NOMO-1 (cell line): ENCODE measurements at regions not wholly inside any gene's neighbourhood (a gene's known extent, or its start where the extent isn't known, plus 50 kb on each side); places are given as distances from the start of the nearest gene placed in this dataset.

Experiments
- DNase-seq, 2 experiments: peaks; one replicate each; lab custom pipeline; 2025; ENCODE audit not compliant: unreplicated experiment in 2 of 2; lab: John Stamatoyannopoulos, UW

DNA sequence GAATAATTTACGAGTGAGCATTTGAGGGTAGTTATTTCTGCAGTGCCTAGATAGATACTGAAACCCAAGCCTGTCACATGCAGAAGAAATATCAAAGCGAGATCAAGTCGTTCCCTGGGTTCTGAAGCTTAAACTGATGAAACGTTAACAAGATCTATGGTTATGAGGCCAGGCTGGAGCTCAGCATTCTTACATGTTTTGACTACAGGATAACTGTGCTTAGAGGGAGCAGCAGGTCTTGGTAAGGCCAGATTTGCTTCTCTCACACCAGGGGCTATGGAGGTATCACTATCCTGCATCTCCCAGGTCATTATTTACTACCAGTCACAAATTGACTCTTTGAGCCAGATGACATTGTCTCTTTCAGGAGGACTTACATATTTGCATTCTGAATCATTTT is 1401.4 kb upstream of the PRMT6 start:
- no peak for DNase-seq

DNA sequence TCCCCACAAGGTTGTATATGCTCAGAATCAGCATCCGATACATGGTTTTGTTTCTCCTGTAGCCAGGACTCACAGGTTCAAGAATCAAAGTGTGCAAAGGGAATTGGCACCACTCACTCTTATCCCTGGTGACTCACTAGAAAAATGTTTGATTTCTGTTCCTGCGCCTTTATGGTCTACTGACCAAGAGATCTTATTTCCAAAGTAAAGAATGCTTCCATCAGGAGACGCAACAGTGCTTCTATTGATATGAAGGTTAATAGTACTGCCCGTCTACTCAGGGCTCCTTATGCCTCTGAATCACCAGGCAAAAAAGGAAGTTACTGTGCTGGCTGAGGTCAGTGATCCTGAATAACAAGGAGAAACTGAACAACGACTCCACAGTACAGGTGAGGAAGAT is 1392.0 kb upstream of the PRMT6 start:
- DNase-seq, result peak in 1 of 2 experiments; percentile 0

DNA sequence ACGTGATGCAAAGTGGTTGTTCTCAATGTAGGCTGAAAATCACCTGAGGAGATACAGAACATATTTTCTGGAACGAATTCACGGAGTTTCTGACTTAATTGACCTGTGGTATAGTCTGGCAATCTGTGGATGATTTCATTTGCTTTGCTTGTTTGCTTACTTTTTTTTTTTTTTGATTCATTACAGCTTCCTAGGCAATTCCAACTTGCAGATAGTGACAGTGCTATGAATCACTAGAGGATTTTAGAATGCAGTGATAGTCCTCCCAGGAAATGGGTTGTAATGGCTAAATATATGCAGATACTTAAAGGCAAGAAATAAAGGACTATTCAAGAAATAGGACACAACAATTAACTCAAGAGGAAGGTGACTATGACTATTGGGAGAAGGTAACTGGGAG is 1378.1 kb upstream of the PRMT6 start:
- no peak for DNase-seq

DNA sequence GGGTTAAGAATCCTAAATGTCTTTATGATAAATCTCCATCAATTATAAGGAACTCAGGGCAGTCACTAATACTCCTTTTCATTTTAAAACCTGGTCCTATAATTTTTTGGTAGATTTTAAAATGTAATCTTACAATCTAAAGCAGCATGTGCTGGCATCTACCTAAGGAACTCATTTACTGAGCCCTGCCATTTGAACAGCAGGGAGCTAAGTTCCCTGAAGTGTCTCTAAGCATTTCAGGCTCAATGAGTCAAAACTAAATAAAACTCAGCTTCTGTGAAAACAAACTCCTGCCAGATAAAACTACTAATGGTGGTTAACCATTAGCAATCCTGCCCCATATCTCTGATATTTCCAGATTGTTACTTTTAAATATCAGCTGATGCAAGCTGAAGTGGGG is 1371.8 kb upstream of the PRMT6 start:
- no peak for DNase-seq

DNA sequence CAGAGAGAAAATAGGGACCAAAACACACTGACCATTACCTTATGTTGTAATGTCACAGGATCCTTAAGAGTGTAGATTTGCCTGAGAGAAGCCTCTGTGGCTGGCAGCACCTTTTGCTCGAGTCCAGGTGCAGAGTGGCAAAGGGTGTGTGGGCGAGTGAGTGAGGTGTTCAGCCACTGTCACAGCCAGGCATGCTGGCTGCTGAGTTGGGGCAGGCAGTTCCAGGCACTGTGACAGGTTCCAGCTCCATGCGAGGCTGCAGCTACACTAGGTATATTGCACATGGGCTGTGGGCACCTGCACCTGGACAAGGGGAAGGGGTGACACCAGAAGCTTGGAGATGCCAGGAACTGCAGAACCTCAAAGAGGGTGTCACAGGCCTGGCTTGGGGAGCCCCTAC is 1370.4 kb upstream of the PRMT6 start:
- DNase-seq, result no peak

DNA sequence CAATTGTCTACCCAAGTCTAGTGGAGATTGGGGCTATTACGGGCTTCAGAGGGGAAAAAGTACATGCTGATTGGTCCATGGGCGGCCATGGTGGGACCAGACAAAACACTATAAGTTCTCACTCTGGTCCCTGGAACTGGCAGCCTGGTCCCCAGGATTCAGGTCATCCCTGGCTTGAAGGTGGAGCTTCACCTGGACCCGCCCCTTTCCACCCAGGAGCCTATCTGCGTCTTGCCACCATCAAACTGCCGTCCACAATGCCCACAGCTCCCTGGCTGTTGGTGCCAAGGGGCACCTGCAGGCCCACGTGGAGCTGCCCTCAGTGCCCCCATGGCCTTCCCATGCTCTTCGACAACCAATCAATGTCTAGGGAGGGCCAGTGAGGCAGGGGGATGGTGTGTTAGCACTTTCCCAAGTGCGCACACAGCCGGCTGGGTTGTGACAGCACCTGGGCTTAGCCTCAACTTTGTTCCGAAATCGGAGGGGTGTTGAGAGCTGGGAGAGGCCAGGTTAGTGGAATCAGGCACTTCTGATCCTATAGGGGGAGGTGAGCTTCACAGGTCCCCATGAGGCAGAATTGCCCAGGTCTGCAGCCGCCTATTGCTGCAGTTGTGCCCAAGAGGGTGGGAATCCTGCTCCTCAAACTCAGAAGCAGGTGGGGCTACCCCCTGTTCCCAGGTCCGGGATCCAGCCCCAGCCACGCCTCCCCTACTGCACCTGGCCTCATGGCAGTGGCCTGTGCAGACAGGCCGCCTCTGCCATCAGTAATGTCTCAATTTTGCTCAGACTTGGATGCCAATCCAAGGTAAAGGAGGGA is 1369.4 kb upstream of the PRMT6 start:
- DNase-seq, result no peak

DNA sequence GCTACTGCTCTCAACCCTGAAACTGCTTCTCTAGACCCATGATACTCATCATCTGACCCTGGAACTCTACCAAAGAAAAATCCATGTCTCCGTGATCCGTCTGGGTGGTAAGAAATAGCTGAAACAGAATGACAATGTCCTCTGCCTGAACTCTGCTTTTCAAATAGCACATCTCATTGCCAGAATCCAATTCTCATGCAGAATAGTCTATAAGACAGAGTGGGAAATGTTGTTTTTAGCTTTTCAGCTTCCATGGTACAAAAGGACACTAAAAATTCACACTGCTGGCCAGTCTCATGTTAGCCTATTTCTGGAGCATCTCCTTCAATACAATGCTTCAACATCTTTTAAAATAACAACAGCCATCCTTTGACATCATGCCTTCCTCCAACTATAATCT is 1355.8 kb upstream of the PRMT6 start:
- no peak for DNase-seq

DNA sequence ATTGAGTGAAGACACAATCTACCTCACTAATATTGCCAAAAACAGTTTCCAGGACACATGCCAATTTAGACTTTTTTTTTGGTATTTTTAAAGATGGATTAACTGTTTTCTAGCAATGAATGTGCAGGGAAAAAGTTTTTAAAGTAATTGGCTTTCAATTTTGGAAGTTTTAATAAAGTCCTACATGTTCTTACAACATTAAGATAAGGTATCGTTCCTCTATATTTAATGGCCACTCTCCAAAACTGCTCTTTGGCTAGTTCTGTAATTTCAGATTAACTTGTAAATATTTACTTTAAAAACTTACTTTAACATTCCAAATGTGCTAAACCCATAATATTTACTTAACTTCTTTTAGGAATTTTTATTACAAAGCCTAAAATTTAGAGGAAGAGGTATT is 1332.2 kb upstream of the PRMT6 start:
- DNase-seq, result no peak

DNA sequence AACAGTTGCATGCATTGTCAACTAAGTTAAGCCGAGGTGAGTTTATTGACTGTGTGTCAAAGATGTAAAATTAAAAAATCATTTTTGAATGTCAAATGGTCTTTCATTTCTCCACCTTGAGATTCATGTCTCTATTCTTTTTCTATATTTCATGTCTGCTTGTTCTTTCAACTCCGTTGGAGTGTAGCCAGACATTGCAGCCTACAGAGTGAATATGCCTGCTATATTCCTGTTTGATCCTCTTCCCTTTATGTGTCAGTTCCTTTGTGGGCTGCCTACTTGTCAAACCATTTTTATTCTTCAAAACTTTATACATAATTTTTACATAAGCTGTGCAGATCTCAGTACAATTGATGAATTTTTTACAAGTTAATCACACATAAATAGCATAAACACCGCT is 1325.8 kb upstream of the PRMT6 start:
- no peak for DNase-seq

DNA sequence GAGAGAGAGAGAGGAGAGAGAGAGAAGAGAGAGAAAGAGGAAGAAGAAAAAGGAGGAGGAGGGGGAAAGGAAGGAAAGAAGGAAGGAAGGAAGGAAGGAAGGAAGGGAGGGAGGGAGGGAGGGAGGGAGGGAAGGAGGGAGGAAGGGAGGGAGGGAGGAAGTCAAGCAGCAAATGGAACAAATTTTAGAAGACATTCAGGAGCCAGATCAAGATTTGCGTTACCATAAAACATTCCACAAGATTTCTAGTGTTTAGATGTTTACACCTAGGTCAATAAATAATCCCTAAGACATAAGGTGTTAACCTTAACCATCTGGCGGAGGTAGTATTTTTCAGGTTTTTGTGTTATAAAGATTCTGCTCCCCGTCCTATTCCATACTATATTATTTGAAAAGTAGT is 1320.1 kb upstream of the PRMT6 start:
- no peak for DNase-seq

DNA sequence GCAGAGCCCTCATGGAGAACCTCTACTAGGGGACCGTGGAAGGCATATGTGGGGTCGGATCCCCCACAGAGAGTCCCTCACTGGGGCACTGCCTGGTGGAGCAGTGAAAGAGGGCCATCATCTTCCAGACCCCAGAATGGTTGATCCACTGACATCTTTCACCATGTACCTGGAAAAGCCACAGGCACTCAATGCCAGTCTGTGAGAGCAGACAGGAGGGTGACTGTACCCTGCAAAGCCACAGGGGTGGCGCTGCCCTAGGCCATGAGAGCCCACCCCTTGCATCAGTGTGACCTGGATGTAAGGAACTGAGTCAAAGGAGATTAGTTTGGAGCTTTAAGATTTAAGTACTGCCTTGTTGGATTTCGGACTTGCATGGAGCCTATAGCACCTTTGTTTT is 1276.7 kb upstream of the PRMT6 start:
- no peak for DNase-seq

DNA sequence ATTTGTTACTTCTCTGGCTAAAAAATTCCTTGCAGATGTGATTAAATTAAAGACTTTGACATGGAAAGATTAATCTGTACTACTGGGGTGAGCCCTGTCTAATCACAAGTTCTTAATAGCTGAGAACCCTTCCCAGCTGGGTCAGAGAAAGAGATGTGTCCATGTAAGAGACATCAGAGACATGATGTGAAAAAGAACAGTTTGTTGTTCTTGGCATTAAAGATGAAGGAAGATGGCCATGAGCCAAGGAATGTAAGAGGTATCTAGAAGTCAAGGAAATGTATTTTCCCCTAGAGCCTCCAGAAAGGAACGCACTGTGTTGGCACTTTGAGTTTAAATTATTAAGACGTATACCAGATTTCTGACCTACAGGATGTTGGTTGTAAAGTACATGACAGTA is 1271.5 kb upstream of the PRMT6 start:
- DNase-seq, result no peak

DNA sequence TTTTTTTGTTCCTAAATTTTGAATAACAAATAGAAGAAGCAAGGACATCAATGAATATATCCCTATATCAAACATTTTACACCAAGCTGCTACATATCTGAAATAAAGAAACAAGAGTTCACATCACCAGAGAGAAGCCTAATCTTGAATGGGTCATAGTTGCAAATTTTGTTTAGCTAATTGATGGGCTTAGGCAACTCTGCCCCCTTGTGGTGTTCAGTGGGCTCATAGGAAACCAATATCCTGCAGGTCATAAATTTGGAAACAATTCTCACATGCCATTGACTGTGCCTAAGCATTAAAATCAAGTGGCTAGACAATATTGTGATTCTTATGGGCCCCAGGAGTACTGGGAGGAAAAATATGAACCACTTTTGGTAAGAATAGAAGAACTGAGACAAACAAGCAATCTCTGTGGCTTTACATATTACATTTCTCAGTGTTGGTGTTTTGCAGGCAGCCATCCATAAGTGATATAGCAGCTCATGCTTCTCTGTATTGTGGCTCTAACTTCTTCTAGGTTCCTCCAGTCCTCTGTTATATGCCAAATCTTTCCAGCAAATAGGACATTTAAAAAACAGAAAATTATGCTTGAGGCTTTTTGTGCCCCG is 1262.8 kb upstream of the PRMT6 start:
- DNase-seq, result peak; percentile 5 to 24

DNA sequence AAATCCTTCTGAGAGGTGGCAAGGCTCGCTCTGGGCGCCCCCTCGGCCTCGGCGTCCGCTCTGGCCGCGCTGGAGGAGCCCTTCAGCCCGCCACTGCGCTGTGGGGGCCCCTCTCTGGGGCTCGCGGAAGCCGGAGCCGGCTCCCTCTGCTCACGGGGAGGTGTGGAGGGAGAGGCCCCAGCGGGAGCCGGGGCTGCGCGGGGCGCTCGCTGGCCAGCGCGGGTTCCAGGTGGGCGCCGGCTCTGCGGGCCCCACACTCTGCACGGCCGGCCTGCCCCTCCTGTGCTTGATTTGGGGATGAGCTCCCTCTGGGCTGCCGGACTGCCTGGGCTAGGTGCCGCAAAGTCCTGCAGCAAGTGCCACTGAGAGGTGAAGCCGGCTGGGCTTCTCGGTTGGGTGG is 1260.7 kb upstream of the PRMT6 start:
- no peak for DNase-seq

DNA sequence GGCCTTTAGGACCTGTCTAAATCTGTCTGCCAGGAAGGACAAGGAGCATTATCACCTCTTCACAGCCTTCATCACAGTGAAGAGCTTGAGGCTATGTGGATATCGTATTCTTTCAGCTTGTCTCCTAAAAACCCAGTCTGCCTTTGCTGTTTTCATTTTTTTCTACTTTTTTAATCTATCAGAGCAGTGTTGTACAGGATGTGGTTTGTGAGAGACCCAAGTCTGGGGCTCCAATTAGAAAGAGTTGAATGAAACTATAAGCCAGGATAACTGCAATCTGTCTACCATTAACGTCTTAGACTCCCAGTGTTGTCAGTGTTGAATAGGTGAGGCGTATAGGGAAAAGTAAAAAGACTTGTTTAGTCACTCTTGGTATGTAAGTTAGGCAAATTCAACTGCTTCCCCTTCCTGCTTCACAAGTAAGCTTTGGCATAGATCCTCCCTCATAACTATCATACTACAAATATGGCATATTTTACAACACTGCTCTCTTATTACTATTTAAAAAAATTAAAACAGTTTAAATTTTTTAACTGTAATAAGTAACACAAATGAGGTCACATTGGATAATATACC is 1225.8 kb upstream of the PRMT6 start:
- no peak for DNase-seq

DNA sequence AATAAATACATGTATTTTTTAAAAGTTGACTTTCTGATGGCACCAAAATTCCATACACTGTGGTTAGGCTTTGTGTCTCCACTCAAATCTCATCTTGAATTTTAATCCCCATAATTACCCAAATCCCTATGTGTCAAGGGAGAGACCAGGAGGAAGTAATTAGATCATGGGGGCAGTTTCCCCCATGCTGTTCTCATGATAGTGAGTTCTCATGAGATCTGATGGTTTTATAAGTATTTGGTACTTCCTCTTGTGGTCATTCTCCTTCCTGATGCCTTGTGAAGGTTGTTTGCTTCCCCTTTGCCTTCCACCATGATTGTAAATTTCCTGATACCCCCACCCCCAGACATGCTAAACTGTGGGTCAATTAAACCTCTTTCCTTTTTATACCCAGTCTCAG is 1218.4 kb upstream of the PRMT6 start:
- DNase-seq, result no peak

DNA sequence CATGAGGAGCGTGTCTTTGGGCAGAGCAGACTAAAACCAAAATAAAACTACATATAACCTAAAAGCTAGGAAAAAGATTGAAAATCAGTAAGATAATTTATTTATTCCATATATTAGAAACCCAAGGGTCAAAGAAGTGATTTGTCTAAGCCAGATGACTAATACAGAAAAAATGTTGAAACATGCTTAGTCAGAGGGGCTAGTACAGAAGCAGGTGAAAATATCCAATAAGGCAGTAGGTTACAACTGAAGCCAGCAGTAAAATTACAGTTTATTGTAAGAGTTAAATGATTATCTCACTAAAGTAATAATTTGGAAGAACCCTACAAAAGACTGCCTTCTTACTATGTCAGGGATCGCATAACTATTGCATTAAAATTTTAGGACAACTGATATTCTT is 1190.9 kb upstream of the PRMT6 start:
- no peak for DNase-seq

DNA sequence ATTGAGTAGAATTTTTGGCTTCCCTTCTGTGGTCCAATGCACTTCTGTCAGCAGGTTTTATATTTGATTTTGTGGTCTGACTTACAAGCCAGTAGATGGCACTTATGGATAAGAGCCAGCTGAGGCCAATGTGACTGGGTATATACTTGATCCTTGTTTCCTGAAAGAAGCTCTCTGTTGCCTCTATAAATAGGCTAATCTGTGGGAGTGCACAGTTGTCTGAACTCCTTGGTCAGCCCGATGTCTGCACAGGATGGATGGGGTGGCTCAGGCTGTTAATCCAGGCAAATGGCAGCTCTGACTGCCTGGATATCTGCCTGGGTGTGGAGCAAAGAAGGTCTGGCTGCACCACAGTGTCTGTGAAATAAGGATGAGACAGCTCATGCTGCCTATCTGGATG is 1183.7 kb upstream of the PRMT6 start:
- no peak for DNase-seq

DNA sequence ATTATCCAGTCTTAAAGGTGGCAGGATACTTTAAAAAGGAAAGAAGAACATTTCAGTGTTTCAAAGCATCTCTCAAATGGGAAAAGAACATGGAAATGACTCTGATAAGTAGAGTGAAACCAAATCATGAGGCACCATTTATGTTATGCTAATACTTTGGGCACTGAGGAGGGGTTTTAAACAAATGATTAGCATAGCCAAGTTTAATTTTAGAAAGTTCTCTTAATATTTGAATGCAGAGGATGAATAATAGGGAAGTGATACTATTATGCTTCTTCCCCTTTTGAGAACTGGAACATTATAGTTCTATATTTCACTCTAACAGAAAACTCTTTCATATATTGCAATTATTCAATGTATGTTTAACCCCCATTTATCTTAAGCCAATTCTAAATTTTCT is 1181.9 kb upstream of the PRMT6 start:
- peak in 1 of 2 experiments; percentile 64 for DNase-seq

DNA sequence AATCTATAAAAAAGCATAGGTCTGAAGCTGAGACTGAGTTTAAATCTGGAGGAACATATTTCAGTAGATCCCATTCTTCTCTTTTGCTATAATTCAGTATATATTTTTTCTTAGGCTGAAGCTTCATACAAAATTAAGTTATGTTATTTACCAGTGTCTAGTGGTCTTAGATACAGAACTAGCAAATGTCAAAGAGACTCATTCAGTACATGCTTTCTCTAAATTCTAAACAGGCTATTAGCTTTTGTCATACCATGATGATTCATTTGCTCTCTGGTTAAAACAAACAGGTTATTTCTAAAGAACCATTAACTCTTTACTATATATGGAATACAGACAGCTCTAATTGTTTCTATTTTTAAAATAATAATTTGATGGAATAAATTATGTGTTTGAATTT is 1170.2 kb upstream of the PRMT6 start:
- DNase-seq, result no peak

DNA sequence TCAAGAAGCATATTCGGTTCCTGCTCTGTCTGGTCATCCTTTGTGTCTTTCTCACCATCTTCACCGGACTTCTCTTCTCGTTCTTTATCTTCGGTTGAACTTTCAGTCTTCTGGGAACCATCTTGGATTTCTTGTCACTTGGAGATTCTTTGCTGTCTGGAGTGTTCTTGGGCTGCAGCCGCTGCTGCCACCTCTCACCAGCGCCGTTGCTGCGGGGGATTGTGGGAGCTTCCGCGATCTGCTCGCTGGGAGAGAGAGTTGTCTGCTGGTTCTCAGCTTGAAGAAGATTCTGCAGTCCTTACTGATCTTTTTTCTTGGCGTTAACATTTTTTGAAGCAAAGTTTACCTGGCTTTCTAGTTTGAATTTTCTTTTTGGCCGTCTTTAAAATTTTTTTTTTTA is 1165.2 kb upstream of the PRMT6 start:
- DNase-seq, result no peak

DNA sequence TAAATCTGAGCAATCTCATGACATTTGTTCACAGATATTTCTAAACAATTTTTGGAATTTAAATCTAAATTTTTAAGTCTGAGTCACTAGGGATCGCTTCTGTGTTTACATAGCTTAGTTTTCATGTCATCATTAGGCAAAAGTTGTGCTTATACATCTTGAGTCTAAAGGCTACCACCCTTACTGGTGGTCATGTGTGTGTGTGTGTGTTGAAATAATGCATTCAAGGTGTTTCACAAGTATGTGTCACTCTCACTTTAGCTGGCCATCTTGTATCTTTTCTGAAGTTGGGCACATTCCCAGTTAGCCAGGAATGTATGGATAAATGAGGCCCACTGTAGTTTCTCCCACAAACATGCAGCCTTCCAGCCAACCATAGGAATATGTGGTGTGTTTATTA is 1162.5 kb upstream of the PRMT6 start:
- DNase-seq, result no peak
